Suprapubic skin (tissue), 4 donors: ENCODE measurements at regions not wholly inside any gene's neighbourhood (a gene's known extent, or its start where the extent isn't known, plus 50 kb on each side); places are given as distances from the start of the nearest gene placed in this dataset.

ENCODE experiments used
- EP300 ChIP-seq: sonication (generic); formaldehyde crosslinking; IDR thresholded peaks from one replicate; pipeline ENCODE4 v1.6.1; 2017; ENCODE audit warnings: antibody characterized with exemption
- POLR2A ChIP-seq, 2 donors: fragments of 450-650 bp; IDR thresholded peaks; one replicate each; pipeline ENCODE4 v1.6.1; 2017; ENCODE audit warnings: antibody characterized with exemption in 2 of 2, mild to moderate bottlenecking in 2 of 2, moderate library complexity in 2 of 2
- POLR2AphosphoS5 ChIP-seq, 3 donors: sonication (generic); formaldehyde crosslinking; IDR thresholded peaks; one replicate each; pipeline ENCODE4 v1.6.1; 2017; ENCODE audit warnings: antibody characterized with exemption in 3 of 3
- TF ChIP-seq, protein P1 (sequence below), 2 donors: fragments of 200-600 bp in 1 of 2; fragments of 450-650 bp in 1 of 2; sonication (generic) in 1 of 2; IDR thresholded peaks; one replicate each; pipeline ENCODE4 v1.5.1; 2016 to 2019; ENCODE audit warnings: antibody characterized with exemption in 2 of 2, mild to moderate bottlenecking in 1 of 2, moderate library complexity in 1 of 2

DNA sequence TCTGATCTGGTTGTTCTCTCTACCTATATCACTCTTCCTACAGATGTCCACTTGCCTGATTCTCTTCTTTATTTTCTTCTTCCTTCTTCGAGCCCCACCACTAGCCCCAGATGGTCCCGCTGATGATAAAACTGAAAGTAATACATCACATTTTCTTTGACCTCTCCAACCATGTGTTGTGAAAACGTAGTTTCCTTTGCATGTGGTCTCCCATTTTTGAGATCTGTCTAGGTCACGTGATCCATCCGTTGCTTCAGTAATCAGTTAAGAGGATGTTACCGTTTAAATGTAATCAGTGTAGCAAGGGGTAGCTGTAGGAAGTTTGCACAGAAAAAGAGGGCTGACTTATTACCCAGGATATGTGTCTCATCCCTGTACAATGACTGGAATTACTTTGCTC is 426.3 kb upstream of the TLE4 start:
- TF ChIP-seq, protein P1, sequence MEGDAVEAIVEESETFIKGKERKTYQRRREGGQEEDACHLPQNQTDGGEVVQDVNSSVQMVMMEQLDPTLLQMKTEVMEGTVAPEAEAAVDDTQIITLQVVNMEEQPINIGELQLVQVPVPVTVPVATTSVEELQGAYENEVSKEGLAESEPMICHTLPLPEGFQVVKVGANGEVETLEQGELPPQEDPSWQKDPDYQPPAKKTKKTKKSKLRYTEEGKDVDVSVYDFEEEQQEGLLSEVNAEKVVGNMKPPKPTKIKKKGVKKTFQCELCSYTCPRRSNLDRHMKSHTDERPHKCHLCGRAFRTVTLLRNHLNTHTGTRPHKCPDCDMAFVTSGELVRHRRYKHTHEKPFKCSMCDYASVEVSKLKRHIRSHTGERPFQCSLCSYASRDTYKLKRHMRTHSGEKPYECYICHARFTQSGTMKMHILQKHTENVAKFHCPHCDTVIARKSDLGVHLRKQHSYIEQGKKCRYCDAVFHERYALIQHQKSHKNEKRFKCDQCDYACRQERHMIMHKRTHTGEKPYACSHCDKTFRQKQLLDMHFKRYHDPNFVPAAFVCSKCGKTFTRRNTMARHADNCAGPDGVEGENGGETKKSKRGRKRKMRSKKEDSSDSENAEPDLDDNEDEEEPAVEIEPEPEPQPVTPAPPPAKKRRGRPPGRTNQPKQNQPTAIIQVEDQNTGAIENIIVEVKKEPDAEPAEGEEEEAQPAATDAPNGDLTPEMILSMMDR (IDR thresholded peaks at IDR 0.05): no peak
- TF ChIP-seq EP300: no peak
- TF ChIP-seq POLR2AphosphoS5 (IDR thresholded peaks at IDR 0.05): no peak
- TF ChIP-seq POLR2A (IDR thresholded peaks at IDR 0.05): no peak
